Ovary (tissue), 3 donors: ENCODE measurements at regions not wholly inside any gene's neighbourhood (a gene's known extent, or its start where the extent isn't known, plus 50 kb on each side); places are given as distances from the start of the nearest gene placed in this dataset.

ENCODE experiments used
- CTCF ChIP-seq, 3 donors: fragments of 450-650 bp in 2 of 3; fragments of 200-600 bp in 1 of 3; IDR thresholded peaks; one replicate each; pipeline versions ENCODE4 v1.5.1 to v1.8.0; 2016 to 2022; ENCODE audit warnings: antibody characterized with exemption in 3 of 3, mild to moderate bottlenecking in 1 of 3
- POLR2A ChIP-seq: fragments of 450-650 bp; IDR thresholded peaks from one replicate; pipeline ENCODE4 v1.6.1; 2017; ENCODE audit warnings: antibody characterized with exemption, mild to moderate bottlenecking, moderate library complexity
- donor health status: DM: no; HTN: no; CAD: no.

- TF ChIP-seq CTCF (IDR thresholded peaks at IDR 0.05) (no peak), POLR2A (no peak)
Observed at GRCh38 chr2:37564356-37564755, 107.1 kb downstream of the CDC42EP3 start.
